DND-41 (cell line): ENCODE measurements at regions not wholly inside any gene's neighbourhood (a gene's known extent, or its start where the extent isn't known, plus 50 kb on each side); places are given as distances from the start of the nearest gene placed in this dataset.

ENCODE experiments used
- ATAC-seq: fragments of 200-7000 bp; cut with Tn5 transposase; 3 replicates; pipeline ENCODE4 v1.9.1; 2021; ENCODE audit warnings: low read depth; ENCODE audit not compliant: insufficient read depth
- DNase-seq: peaks from one replicate; pipeline ENCODE4 v3.0.0-alpha.2; 2020
- H2AFZ ChIP-seq: 2 replicates; pipeline ENCODE4 v1.6.0; 2012; ENCODE audit warnings: low read depth, low read length
- H3K27ac ChIP-seq: 2 replicates; pipeline ENCODE4 v1.5.1; 2012; ENCODE audit warnings: low read length, inconsistent platforms
- H3K27me3 ChIP-seq: fragments of 200-600 bp; sonication (generic); 2 replicates; pipeline ENCODE4 v1.6.0; 2012; ENCODE audit warnings: low read length, mild to moderate bottlenecking, inconsistent platforms; ENCODE audit not compliant: insufficient read depth, poor library complexity
- H3K36me3 ChIP-seq: 2 replicates; pipeline ENCODE4 v1.5.1; 2012; ENCODE audit warnings: low read length, inconsistent platforms; ENCODE audit not compliant: insufficient read depth
- H3K4me1 ChIP-seq: 2 replicates; pipeline ENCODE4 v1.5.1; 2012; ENCODE audit warnings: mild to moderate bottlenecking, low read length; ENCODE audit not compliant: insufficient read depth
- H3K4me2 ChIP-seq: 2 replicates; pipeline ENCODE4 v1.6.0; 2012; ENCODE audit warnings: mild to moderate bottlenecking, moderate library complexity, low read length, inconsistent platforms; ENCODE audit not compliant: insufficient read depth
- H3K4me3 ChIP-seq, 2 experiments: fragments of 200-600 bp in 1 of 2; shearing (Covaris generic) in 1 of 2; 2 replicates each; pipeline ENCODE4 v1.5.1; 2012 to 2016; ENCODE audit warnings: inconsistent platforms in 2 of 2, low read length in 2 of 2, mild to moderate bottlenecking in 2 of 2, low read depth in 1 of 2, moderate library complexity in 1 of 2
- H3K79me2 ChIP-seq: 2 replicates; pipeline ENCODE4 v1.6.0; 2012; ENCODE audit warnings: low read length, inconsistent platforms; ENCODE audit not compliant: insufficient read depth
- H3K9ac ChIP-seq: 2 replicates; pipeline ENCODE4 v1.6.0; 2012; ENCODE audit warnings: low read depth, mild to moderate bottlenecking, inconsistent platforms, low read length, moderate library complexity
- H3K9me3 ChIP-seq: 2 replicates; pipeline ENCODE4 v1.5.1; 2012; ENCODE audit warnings: low read length, moderate library complexity, mild to moderate bottlenecking, inconsistent platforms; ENCODE audit not compliant: insufficient read depth, severe bottlenecking
- H4K20me1 ChIP-seq: 2 replicates; pipeline ENCODE4 v1.6.0; 2012; ENCODE audit warnings: low read length; ENCODE audit not compliant: insufficient read depth
- EZH2 ChIP-seq: IDR thresholded peaks from 3 replicates; pipeline ENCODE4 v1.6.1; 2012; ENCODE audit warnings: borderline replicate concordance, low read depth, mild to moderate bottlenecking, moderate library complexity, low read length, inconsistent platforms; ENCODE audit not compliant: severe bottlenecking
- TF ChIP-seq, protein P1 (sequence below): IDR thresholded peaks from 2 replicates; pipeline ENCODE4 v1.5.1; 2012; ENCODE audit warnings: borderline replicate concordance, low read length, moderate library complexity, mild to moderate bottlenecking; ENCODE audit not compliant: poor library complexity, severe bottlenecking; ENCODE audit errors: extremely low read depth

- Histone ChIP-seq H4K20me1 (no peaks in the 10 kb centered on the region), H3K4me1 (no peaks in the 10 kb centered on the region), H3K4me2 (no peak overlapping the region), H3K79me2 (no peaks in the 10 kb centered on the region), H3K9me3 (no peaks in the 10 kb centered on the region), H3K9ac (no peak overlapping the region), H2AFZ (no peak overlapping the region), H3K27ac (no peak overlapping the region), H3K36me3 (no peaks in the 10 kb centered on the region), H3K27me3 (no peaks in the 10 kb centered on the region), H3K4me3 (no peak overlapping the region)
- ATAC-seq (no peak), DNase-seq (no peak)
- no peak for TF ChIP-seq EZH2
- TF ChIP-seq, protein P1, sequence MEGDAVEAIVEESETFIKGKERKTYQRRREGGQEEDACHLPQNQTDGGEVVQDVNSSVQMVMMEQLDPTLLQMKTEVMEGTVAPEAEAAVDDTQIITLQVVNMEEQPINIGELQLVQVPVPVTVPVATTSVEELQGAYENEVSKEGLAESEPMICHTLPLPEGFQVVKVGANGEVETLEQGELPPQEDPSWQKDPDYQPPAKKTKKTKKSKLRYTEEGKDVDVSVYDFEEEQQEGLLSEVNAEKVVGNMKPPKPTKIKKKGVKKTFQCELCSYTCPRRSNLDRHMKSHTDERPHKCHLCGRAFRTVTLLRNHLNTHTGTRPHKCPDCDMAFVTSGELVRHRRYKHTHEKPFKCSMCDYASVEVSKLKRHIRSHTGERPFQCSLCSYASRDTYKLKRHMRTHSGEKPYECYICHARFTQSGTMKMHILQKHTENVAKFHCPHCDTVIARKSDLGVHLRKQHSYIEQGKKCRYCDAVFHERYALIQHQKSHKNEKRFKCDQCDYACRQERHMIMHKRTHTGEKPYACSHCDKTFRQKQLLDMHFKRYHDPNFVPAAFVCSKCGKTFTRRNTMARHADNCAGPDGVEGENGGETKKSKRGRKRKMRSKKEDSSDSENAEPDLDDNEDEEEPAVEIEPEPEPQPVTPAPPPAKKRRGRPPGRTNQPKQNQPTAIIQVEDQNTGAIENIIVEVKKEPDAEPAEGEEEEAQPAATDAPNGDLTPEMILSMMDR = no peak
These were observed 451.1 kb downstream of the HS3ST3B1 start for GRCh38 chr17:14752011-14752410.

DNA sequence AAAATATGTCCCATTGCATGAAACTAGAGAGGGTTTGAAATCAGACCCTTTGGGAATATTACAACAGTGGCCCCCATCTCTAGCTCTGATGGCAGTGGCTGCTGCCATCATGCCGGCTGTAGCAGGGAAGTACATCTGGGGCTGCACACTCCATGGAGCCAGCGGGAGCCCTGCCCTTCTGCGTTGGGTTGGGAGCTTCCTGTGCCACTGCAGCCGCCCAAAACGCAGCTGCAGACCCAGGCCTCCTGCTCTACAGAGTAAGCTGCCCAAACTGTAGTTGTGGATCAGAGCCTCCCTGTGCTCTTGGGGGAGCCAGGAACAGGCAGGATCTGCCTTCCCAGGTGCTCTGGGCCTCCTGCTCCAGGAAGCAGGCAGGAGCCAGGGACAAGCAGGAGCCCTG, 450.0 kb downstream of the HS3ST3B1 start:
- Histone ChIP-seq H3K36me3 (no peaks in the 10 kb centered on the region), H3K27me3 (no peaks in the 10 kb centered on the region), H3K9me3 (no peaks in the 10 kb centered on the region), H3K27ac (no peak overlapping the region), H2AFZ (no peak overlapping the region), H4K20me1 (no peaks in the 10 kb centered on the region), H3K79me2 (no peaks in the 10 kb centered on the region), H3K4me3 (no peak overlapping the region), H3K4me2 (no peak overlapping the region), H3K4me1 (no peaks in the 10 kb centered on the region), H3K9ac (no peak overlapping the region)
- TF ChIP-seq EZH2 = no peak
- TF ChIP-seq, protein P1 = no peak
- DNase-seq (no peak), ATAC-seq (no peak)

DNA sequence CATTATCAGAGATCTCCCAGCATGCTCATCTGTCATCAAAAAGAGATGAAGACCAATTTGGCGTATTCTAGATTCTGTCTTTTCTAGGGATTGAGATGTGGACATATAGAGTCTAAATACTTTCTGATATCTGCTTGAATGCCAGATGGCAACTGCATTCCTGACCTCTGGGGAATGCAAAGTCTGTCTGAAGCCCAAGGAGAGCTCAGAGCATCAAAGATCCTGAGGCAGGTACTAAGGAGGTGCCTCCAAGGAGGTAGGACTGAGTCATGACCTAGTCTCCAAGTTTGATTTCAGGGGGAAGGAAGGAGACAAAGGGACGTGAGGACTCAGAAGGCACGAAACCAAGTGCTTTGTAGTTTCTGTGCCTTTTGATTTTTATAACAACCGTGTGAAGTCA, 448.4 kb downstream of the HS3ST3B1 start:
- no peaks in the 10 kb centered on the region for H3K36me3 ChIP-seq
- TF ChIP-seq, protein P1 = no peak
- no peak for TF ChIP-seq EZH2
- H3K9ac ChIP-seq = no peak overlapping the region
- H3K9me3 ChIP-seq = no peaks in the 10 kb centered on the region
- no peak overlapping the region for H3K4me2 ChIP-seq
- H3K27ac ChIP-seq = no peak overlapping the region
- ATAC-seq = no peak
- H3K4me3 ChIP-seq = no peak overlapping the region
- H3K79me2 ChIP-seq = no peaks in the 10 kb centered on the region
- no peaks in the 10 kb centered on the region for H3K4me1 ChIP-seq
- H4K20me1 ChIP-seq = no peaks in the 10 kb centered on the region
- no peak for DNase-seq
- H2AFZ ChIP-seq = no peak overlapping the region
- no peaks in the 10 kb centered on the region for H3K27me3 ChIP-seq

- Histone ChIP-seq H2AFZ (no peak overlapping the region), H3K27ac (no peak overlapping the region), H3K9me3 (no peaks in the 10 kb centered on the region), H3K4me1 (no peaks in the 10 kb centered on the region), H3K4me2 (no peak overlapping the region), H3K36me3 (no peaks in the 10 kb centered on the region), H3K9ac (no peak overlapping the region), H3K27me3 (no peaks in the 10 kb centered on the region), H3K4me3 (no peak overlapping the region), H3K79me2 (no peaks in the 10 kb centered on the region), H4K20me1 (no peaks in the 10 kb centered on the region)
- TF ChIP-seq EZH2 = no peak
- TF ChIP-seq, protein P1 = no peak
- ATAC-seq = peak; percentile 31; the same call in 1 of the 3 replicates
- peak; percentile 11 for DNase-seq
These were observed 447.3 kb downstream of the HS3ST3B1 start for GRCh38 chr17:14748036-14748710.
